RWPE2 (cell line): ENCODE measurements at regions not wholly inside any gene's neighbourhood (a gene's known extent, or its start where the extent isn't known, plus 50 kb on each side); places are given as distances from the start of the nearest gene placed in this dataset.

Experiments
- ATAC-seq: fragments of 200-7000 bp; cut with Tn5 transposase; 3 replicates; pipeline ENCODE4 v1.9.1; 2021; ENCODE audit warnings: low read depth
- DNase-seq: peaks from one replicate; pipeline ENCODE4 v3.0.0-alpha.2; 2020; ENCODE audit warnings: low spot score
- H3K27ac ChIP-seq: fragments of 450-650 bp; 2 replicates; pipeline ENCODE4 v1.5.1; 2017; ENCODE audit warnings: mild to moderate bottlenecking; ENCODE audit not compliant: poor library complexity, severe bottlenecking
- H3K27me3 ChIP-seq: fragments of 250-450 bp; sonication (Bioruptor Pico); 2 replicates; pipeline ENCODE4 v1.5.1; 2021; ENCODE audit warnings: mild to moderate bottlenecking, moderate library complexity; ENCODE audit not compliant: insufficient read depth, poor library complexity, severe bottlenecking
- H3K36me3 ChIP-seq: fragments of 250-450 bp; sonication (Bioruptor Pico); 2 replicates; pipeline ENCODE4 v1.5.1; 2020; ENCODE audit warnings: low read depth, mild to moderate bottlenecking, moderate library complexity
- H3K4me1 ChIP-seq: fragments of 250-450 bp; sonication (Bioruptor Pico); 2 replicates; pipeline ENCODE4 v1.5.1; 2021; ENCODE audit warnings: mild to moderate bottlenecking, moderate library complexity; ENCODE audit not compliant: insufficient read depth, poor library complexity, severe bottlenecking
- H3K4me3 ChIP-seq: fragments of 250-450 bp; sonication (Bioruptor Pico); 2 replicates; pipeline ENCODE4 v1.5.1; 2021; ENCODE audit warnings: mild to moderate bottlenecking, moderate library complexity; ENCODE audit not compliant: severe bottlenecking
- H3K9me3 ChIP-seq: fragments of 250-450 bp; sonication (Bioruptor Pico); 2 replicates; pipeline ENCODE4 v1.5.1; 2021; ENCODE audit warnings: mild to moderate bottlenecking, moderate library complexity; ENCODE audit not compliant: severe bottlenecking
- TF ChIP-seq, protein P1 (sequence below): fragments of 450-650 bp; IDR thresholded peaks from one replicate; pipeline ENCODE4 v1.5.1; 2017; ENCODE audit warnings: mild to moderate bottlenecking, moderate library complexity; ENCODE audit not compliant: poor library complexity, severe bottlenecking

DNA sequence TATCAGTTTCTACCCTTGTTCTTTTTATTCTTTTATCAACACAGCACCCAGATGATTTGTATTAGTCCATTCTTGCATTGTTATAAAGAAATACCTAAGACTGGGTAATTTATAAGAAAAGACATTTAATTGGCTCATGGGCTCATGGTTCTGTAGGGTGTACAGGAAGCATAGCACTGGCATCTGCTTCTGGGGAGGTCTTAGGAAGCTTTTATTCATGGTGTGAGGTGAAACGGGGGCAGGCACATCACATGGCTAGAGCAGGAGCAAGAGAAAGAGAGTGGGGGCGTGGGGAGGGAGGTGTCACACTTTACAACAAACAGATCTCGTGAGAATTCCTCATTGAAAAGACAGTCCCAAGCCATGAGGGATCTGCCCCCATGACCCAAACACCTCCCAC is 285.3 kb downstream of the SMARCA1 start:
- no peaks in the 10 kb centered on the region for H3K4me1 ChIP-seq
- H3K36me3 ChIP-seq, result no peaks in the 10 kb centered on the region
- H3K27ac ChIP-seq, result no peak overlapping the region
- ATAC-seq (no peak), DNase-seq (no peak)
- H3K27me3 ChIP-seq, result no peaks in the 10 kb centered on the region
- TF ChIP-seq, protein P1, sequence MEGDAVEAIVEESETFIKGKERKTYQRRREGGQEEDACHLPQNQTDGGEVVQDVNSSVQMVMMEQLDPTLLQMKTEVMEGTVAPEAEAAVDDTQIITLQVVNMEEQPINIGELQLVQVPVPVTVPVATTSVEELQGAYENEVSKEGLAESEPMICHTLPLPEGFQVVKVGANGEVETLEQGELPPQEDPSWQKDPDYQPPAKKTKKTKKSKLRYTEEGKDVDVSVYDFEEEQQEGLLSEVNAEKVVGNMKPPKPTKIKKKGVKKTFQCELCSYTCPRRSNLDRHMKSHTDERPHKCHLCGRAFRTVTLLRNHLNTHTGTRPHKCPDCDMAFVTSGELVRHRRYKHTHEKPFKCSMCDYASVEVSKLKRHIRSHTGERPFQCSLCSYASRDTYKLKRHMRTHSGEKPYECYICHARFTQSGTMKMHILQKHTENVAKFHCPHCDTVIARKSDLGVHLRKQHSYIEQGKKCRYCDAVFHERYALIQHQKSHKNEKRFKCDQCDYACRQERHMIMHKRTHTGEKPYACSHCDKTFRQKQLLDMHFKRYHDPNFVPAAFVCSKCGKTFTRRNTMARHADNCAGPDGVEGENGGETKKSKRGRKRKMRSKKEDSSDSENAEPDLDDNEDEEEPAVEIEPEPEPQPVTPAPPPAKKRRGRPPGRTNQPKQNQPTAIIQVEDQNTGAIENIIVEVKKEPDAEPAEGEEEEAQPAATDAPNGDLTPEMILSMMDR, result no peak
- H3K9me3 ChIP-seq, result no peaks in the 10 kb centered on the region
- H3K4me3 ChIP-seq, result no peak overlapping the region

GRCh38 chrX:129235903-129236302 is 287.4 kb downstream of the SMARCA1 start:
- Histone ChIP-seq H3K27me3 (no peaks in the 10 kb centered on the region), H3K4me1 (no peaks in the 10 kb centered on the region), H3K4me3 (no peak overlapping the region), H3K36me3 (no peaks in the 10 kb centered on the region), H3K9me3 (no peaks in the 10 kb centered on the region), H3K27ac (no peak overlapping the region)
- DNase-seq (no peak), ATAC-seq (no peak)
- TF ChIP-seq, protein P1, result no peak

DNA sequence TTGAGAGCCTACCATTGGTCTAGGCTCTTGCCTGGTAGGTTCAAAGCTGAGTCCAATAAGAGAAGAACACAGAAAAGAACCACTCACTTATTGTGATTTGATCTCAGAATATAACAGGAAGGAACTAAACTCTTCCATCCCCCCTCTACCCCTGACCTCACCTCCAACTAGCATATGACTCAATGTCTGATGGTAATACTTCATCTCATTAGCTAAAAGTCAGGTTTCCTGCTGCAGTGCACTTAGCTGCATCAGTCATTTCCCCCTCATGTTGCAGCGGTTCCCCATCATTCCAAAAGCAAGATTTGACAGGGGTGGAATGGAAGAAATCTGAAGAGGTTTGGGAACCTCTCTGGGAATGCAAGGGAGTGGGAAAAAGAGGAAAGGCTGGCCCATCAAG is 289.5 kb downstream of the SMARCA1 start:
- ATAC-seq, result no peak

DNA sequence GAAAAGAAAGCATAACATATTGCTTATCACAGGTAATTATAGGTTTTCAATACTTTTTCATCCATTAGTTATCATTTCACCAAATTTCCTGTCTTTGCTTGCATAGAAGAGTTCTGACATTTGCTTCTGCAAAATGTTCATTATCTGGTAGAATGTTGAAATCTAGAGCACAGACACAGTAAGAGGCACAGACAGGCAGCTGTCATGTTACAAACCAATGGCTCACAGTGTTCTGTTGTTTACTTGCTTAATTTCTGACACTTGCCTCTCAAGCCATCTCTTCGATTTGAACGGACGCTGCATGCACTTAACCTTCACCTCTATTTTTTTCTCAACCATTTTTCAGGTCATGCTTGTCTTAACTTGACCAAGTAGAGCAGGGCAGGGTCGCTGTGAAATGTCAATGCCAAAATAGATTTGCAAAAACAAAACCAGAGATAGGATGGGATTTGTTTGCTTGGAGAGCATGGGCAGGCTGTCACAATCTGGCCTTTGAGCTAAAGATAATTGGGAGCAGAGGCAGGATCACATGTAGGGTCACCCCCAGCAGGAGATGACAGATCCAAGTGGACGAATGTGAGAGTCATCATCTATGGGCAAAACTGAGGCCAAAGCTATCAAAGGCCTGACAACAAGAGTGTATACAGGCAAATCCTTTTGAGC is 292.3 kb downstream of the SMARCA1 start:
- DNase-seq (no peak), ATAC-seq (no peak)
- H3K4me3 ChIP-seq, result no peak overlapping the region
- no peaks in the 10 kb centered on the region for H3K4me1 ChIP-seq
- no peaks in the 10 kb centered on the region for H3K9me3 ChIP-seq
- H3K27me3 ChIP-seq, result no peaks in the 10 kb centered on the region
- no peaks in the 10 kb centered on the region for H3K36me3 ChIP-seq
- no peak overlapping the region for H3K27ac ChIP-seq
- TF ChIP-seq, protein P1, result no peak

More for the DNA sequence above, 289.5 kb downstream of the SMARCA1 start:
- no peaks in the 10 kb centered on the region for H3K27me3 ChIP-seq
- H3K27ac ChIP-seq, result no peak overlapping the region
- DNase-seq, result no peak
- no peaks in the 10 kb centered on the region for H3K36me3 ChIP-seq
- TF ChIP-seq, protein P1, result no peak
- no peaks in the 10 kb centered on the region for H3K9me3 ChIP-seq
- H3K4me1 ChIP-seq, result no peaks in the 10 kb centered on the region
- no peak overlapping the region for H3K4me3 ChIP-seq

- ATAC-seq, result no peak
These were observed 293.1 kb downstream of the SMARCA1 start for GRCh38 chrX:129230168-129230567.

More at GRCh38 chrX:129230168-129230567, 293.1 kb downstream of the SMARCA1 start:
- no peak overlapping the region for H3K4me3 ChIP-seq
- TF ChIP-seq, protein P1, result no peak
- H3K36me3 ChIP-seq, result no peaks in the 10 kb centered on the region
- no peak overlapping the region for H3K27ac ChIP-seq
- H3K4me1 ChIP-seq, result no peaks in the 10 kb centered on the region
- H3K9me3 ChIP-seq, result no peaks in the 10 kb centered on the region
- H3K27me3 ChIP-seq, result no peaks in the 10 kb centered on the region
- DNase-seq, result no peak
